ENCODE measurements at regions not wholly inside any gene's neighbourhood (a gene's known extent, or its start where the extent isn't known, plus 50 kb on each side); places are given as distances from the start of the nearest gene placed in this dataset.

DNA sequence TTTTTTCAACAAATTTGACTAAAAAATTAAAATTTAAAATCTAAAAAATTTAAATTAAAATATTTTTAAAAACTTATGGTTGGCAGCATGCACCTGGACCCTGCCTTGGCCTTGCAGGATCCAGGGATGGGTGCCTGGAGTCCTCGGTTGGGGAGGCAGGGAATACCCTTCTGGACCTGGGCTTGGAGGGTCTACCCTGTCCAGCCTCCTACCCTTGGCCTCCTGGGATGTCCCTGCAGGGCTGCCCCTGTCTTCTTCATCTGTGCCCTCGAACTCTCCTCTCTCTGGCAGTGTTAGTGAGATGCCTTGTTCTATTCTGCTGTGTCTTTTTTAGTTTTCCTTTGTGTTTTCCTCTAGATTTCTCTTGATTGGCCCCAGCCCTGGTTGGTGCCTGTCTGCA lies 68.9 kb upstream of the HAAO start:
- no peak overlapping the region for H2AFZ ChIP-seq (ENCODE audit: low read depth, low read length, poor library complexity, severe bottlenecking)
- CTCF ChIA-PET: no interaction called here
- intact Hi-C loops (cut with micrococcal nuclease): no loop called here
- no peaks in the 10 kb centered on the region for H4K20me1 ChIP-seq (ENCODE audit: insufficient read depth)
- H3K9me2 ChIP-seq (ENCODE audit: insufficient read depth): no peaks in the 10 kb centered on the region
- ATAC-seq: no peak
- no peaks in the 10 kb centered on the region for H3K36me3 ChIP-seq (ENCODE audit: control insufficient read depth in 1 of 2, insufficient read depth in 2 of 2, low read length in 2 of 2)
- no peaks in the 10 kb centered on the region for H3K4me1 ChIP-seq (ENCODE audit: control insufficient read depth in 1 of 2, insufficient read depth in 2 of 2, low read length in 2 of 2)
- H3K9ac ChIP-seq (ENCODE audit: low read length): no peak overlapping the region
- no peak overlapping the region for H3K4me2 ChIP-seq (ENCODE audit: low read length)
- BruUV-seq (replicated peaks): no TSS peak
- POLR2A ChIA-PET: no interaction called here
- no peaks in the 10 kb centered on the region for H3K27me3 ChIP-seq (ENCODE audit: insufficient read depth, low read length)
- TF ChIP-seq, protein P1, sequence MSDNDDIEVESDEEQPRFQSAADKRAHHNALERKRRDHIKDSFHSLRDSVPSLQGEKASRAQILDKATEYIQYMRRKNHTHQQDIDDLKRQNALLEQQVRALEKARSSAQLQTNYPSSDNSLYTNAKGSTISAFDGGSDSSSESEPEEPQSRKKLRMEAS (IDR thresholded peaks at IDR 0.05): no peak
- TF ChIP-seq SIN3A (IDR thresholded peaks at IDR 0.05; ENCODE audit: low read depth) (no peak), EGR1 (IDR thresholded peaks at IDR 0.05; ENCODE audit: low read depth) (no peak)
- RAD21 ChIA-PET (ENCODE audit: low non-redundant PET in 1 of 2, low total read pairs in 2 of 2, uncharacterized antibody in 2 of 2, unreplicated experiment in 2 of 2): no interaction called here
- H3K27ac ChIP-seq (ENCODE audit: low read depth, low read length): no peak overlapping the region
- DNase-seq (ENCODE audit: low read depth, low spot score): no peak
- no peak overlapping the region for H3K4me3 ChIP-seq (replicated peaks in 1 of 2; ENCODE audit: low read depth in 1 of 2, low read length in 2 of 2)
- no peaks in the 10 kb centered on the region for H3K9me3 ChIP-seq (ENCODE audit: control insufficient read depth in 1 of 2, insufficient read depth in 1 of 2, low read depth in 1 of 2, low read length in 2 of 2)
- no peaks in the 10 kb centered on the region for H3K79me2 ChIP-seq (ENCODE audit: insufficient read depth, low read length)

DNA sequence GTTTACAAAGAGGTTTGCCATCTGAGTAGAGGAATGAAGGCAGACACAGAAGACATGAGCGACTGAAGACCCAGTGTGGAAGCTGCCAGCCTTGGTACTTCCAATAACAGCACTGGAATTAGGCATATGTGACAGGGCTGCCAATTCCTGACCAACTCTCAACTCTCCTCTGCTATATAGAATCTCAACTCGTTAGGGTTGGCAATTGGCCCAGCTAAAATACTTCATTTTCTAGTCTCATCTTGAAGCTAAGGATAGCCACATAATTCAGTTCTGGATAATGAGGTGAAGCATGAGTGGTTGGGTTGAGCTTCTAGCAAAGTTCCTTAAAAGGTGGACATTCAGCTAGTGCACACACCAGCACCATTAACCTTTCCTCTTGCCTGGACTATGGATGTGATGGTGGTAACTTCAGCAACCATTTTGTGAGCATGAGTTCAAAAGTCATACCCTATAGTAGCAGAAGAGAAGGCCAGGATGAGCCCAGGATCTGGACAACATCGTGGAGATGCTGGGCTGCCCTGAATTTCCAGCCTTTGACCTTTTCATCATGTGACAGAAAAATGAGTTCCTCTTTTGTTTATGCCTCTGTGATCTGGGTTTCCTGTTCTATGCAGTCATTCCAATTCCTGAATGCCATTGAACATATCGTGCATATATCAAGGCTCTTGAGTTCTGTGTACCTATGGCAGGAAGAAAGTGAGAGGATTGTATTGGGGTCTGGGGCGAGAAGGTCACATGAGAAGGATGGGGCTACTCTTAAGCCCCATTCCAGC lies 68.1 kb upstream of the HAAO start:
- H3K36me3 ChIP-seq (ENCODE audit: control insufficient read depth in 1 of 2, insufficient read depth in 2 of 2, low read length in 2 of 2): no peaks in the 10 kb centered on the region
- no peaks in the 10 kb centered on the region for H3K4me1 ChIP-seq (ENCODE audit: control insufficient read depth in 1 of 2, insufficient read depth in 2 of 2, low read length in 2 of 2)
- intact Hi-C loops (cut with micrococcal nuclease): no loop called here
- no peak overlapping the region for H3K4me3 ChIP-seq (replicated peaks in 1 of 2; ENCODE audit: low read depth in 1 of 2, low read length in 2 of 2)
- H3K79me2 ChIP-seq (ENCODE audit: insufficient read depth, low read length): no peaks in the 10 kb centered on the region
- BruUV-seq (replicated peaks): no TSS peak
- no peak overlapping the region for H3K27ac ChIP-seq (ENCODE audit: low read depth, low read length)
- no peak overlapping the region for H3K4me2 ChIP-seq (ENCODE audit: low read length)
- ATAC-seq (no peak), DNase-seq (ENCODE audit: low read depth, low spot score) (no peak)
- H4K20me1 ChIP-seq (ENCODE audit: insufficient read depth): no peaks in the 10 kb centered on the region
- H3K9me2 ChIP-seq (ENCODE audit: insufficient read depth): no peaks in the 10 kb centered on the region
- H3K9me3 ChIP-seq (ENCODE audit: control insufficient read depth in 1 of 2, insufficient read depth in 1 of 2, low read depth in 1 of 2, low read length in 2 of 2): no peaks in the 10 kb centered on the region
- TF ChIP-seq ZNF274 (IDR thresholded peaks at IDR 0.05; ENCODE audit: low read depth, low read length) (no peak), FOSL1 (IDR thresholded peaks at IDR 0.05; ENCODE audit: low read depth) (no peak), ELF1 (IDR thresholded peaks at IDR 0.05; ENCODE audit: borderline replicate concordance, low read depth) (no peak), EGR1 (IDR thresholded peaks at IDR 0.05; ENCODE audit: low read depth) (no peak), SP1 (IDR thresholded peaks at IDR 0.05; ENCODE audit: low read depth) (no peak), ZFX (IDR thresholded peaks at IDR 0.05) (no peak), TCF7L2 (IDR thresholded peaks at IDR 0.05; ENCODE audit: borderline replicate concordance, extremely low read depth, insufficient read depth, insufficient read length) (no peak), RAD21 (IDR thresholded peaks at IDR 0.05; ENCODE audit: low read depth) (no peak), SRF (IDR thresholded peaks at IDR 0.05; ENCODE audit: low read depth) (no peak), EZH2 (IDR thresholded peaks at IDR 0.05) (no peak), YY1 (IDR thresholded peaks at IDR 0.05; ENCODE audit: extremely low read depth, insufficient replicate concordance, low read depth, low read length) (no peak), POLR2AphosphoS5 (IDR thresholded peaks at IDR 0.05; ENCODE audit: low read depth, low read length) (no peak)
- TF ChIP-seq, protein P2, sequence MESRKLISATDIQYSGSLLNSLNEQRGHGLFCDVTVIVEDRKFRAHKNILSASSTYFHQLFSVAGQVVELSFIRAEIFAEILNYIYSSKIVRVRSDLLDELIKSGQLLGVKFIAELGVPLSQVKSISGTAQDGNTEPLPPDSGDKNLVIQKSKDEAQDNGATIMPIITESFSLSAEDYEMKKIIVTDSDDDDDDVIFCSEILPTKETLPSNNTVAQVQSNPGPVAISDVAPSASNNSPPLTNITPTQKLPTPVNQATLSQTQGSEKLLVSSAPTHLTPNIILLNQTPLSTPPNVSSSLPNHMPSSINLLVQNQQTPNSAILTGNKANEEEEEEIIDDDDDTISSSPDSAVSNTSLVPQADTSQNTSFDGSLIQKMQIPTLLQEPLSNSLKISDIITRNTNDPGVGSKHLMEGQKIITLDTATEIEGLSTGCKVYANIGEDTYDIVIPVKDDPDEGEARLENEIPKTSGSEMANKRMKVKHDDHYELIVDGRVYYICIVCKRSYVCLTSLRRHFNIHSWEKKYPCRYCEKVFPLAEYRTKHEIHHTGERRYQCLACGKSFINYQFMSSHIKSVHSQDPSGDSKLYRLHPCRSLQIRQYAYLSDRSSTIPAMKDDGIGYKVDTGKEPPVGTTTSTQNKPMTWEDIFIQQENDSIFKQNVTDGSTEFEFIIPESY (IDR thresholded peaks at IDR 0.05; ENCODE audit: extremely low read depth, insufficient replicate concordance, low read length): no peak
- TF ChIP-seq, protein P1 (IDR thresholded peaks at IDR 0.05): no peak
- RAD21 ChIA-PET (ENCODE audit: low non-redundant PET in 1 of 2, low total read pairs in 2 of 2, uncharacterized antibody in 2 of 2, unreplicated experiment in 2 of 2): no interaction called here
- POLR2A ChIA-PET: interaction anchor here (0.6 to 2.8 kb wide), 2 partner anchors 366 to 431 kb away, joined by 4 to 7 read pairs; partner anchors contain the start of gene ZFP36L2
- no peaks in the 10 kb centered on the region for H3K27me3 ChIP-seq (ENCODE audit: insufficient read depth, low read length)
- CTCF ChIA-PET: interaction anchor here (0.9 kb wide), 2 partner anchors 69 to 624 kb away, joined by 3 to 5 read pairs; no protein-coding TSS in a partner anchor
- H2AFZ ChIP-seq (ENCODE audit: low read depth, low read length, poor library complexity, severe bottlenecking): no peak overlapping the region
- no peak overlapping the region for H3K9ac ChIP-seq (ENCODE audit: low read length)
